ACHN (cell line): ENCODE measurements at regions not wholly inside any gene's neighbourhood (a gene's known extent, or its start where the extent isn't known, plus 50 kb on each side); places are given as distances from the start of the nearest gene placed in this dataset.

ENCODE experiments used
- DNase-seq: peaks from one replicate; pipeline ENCODE4 v3.0.0-alpha.2; 2015
- in situ Hi-C: cut with HindIII; loops from 2 replicates; pipeline ENCODE4 v1.10.0; 2017; ENCODE audit warnings: low sequenced_read_pairs, low pct_ligation_motif_present, low pct_unique_long_range_greater_than_20kb

- in situ Hi-C loops, result no loop called here
Observed at GRCh38 chr12:63206494-63206893, 55.5 kb upstream of the AVPR1A start.

More at GRCh38 chr12:63206494-63206893, 55.5 kb upstream of the AVPR1A start:
- no peak for DNase-seq
